DMS114 treated with DMSO at 0.1 percent for 48 hours (cell line): ENCODE measurements at regions not wholly inside any gene's neighbourhood (a gene's known extent, or its start where the extent isn't known, plus 50 kb on each side); places are given as distances from the start of the nearest gene placed in this dataset.
"Not testable (repeated sequence)": the region's sequence is repeated elsewhere in the genome, so short reads cannot be mapped to it uniquely, and the experiment has no call there.

Source experiments
- DNase-seq: peaks from one replicate; lab custom pipeline; 2025; ENCODE audit not compliant: unreplicated experiment; lab: John Stamatoyannopoulos, UW

- no peak for DNase-seq
Observed at GRCh38 chr11:96760815-96761214, 371.0 kb downstream of the JRKL start.

GRCh38 chr11:96761451-96761850 is 371.6 kb downstream of the JRKL start:
- no peak for DNase-seq

- no peak for DNase-seq
Observed at GRCh38 chr11:96763244-96763643, 373.4 kb downstream of the JRKL start.

GRCh38 chr11:96778272-96778671 is 388.5 kb downstream of the JRKL start:
- DNase-seq, result no peak

GRCh38 chr11:96779030-96779429 is 389.2 kb downstream of the JRKL start:
- no peak for DNase-seq

- DNase-seq, result no peak
Observed at GRCh38 chr11:96781082-96781481, 391.3 kb downstream of the JRKL start.

GRCh38 chr11:96782632-96783031 is 392.8 kb downstream of the JRKL start:
- DNase-seq, result no peak

GRCh38 chr11:96783311-96783710 is 393.5 kb downstream of the JRKL start:
- DNase-seq, result no peak

- DNase-seq, result no peak
Observed at GRCh38 chr11:96785073-96785472, 395.3 kb downstream of the JRKL start.

- no peak for DNase-seq
Observed at GRCh38 chr11:96794152-96794551, 404.3 kb downstream of the JRKL start.

- no peak for DNase-seq
Observed at GRCh38 chr11:96798445-96798844, 408.6 kb downstream of the JRKL start.

- no peak for DNase-seq
Observed at GRCh38 chr11:96815236-96815635, 425.4 kb downstream of the JRKL start.

- no peak for DNase-seq
Observed at GRCh38 chr11:96817482-96818399, 427.9 kb downstream of the JRKL start.

GRCh38 chr11:96827164-96827563 is 437.4 kb downstream of the JRKL start:
- no peak for DNase-seq

- no peak for DNase-seq
Observed at GRCh38 chr11:96841792-96842191, 452.0 kb downstream of the JRKL start.

- no peak for DNase-seq
Observed at GRCh38 chr11:96842731-96843130, 452.9 kb downstream of the JRKL start.

- no peak for DNase-seq
Observed at GRCh38 chr11:96854425-96854824, 464.6 kb downstream of the JRKL start.

- not testable (repeated sequence) for DNase-seq
Observed at GRCh38 chr11:96861722-96862121, 471.9 kb downstream of the JRKL start.

- DNase-seq, result no peak
Observed at GRCh38 chr11:96863520-96863919, 473.7 kb downstream of the JRKL start.

- no peak for DNase-seq
Observed at GRCh38 chr11:96865020-96865419, 475.2 kb downstream of the JRKL start.

- DNase-seq, result no peak
Observed at GRCh38 chr11:96869207-96869606, 479.4 kb downstream of the JRKL start.

- no peak for DNase-seq
Observed at GRCh38 chr11:96875712-96876111, 485.9 kb downstream of the JRKL start.
